HCT116 (cell line): ENCODE measurements at regions not wholly inside any gene's neighbourhood (a gene's known extent, or its start where the extent isn't known, plus 50 kb on each side); places are given as distances from the start of the nearest gene placed in this dataset.

ENCODE experiments used
- CTCF ChIP-seq, 3 experiments: fragments of 200-600 bp in 1 of 3; sonication (generic) in 1 of 3; IDR thresholded peaks in 2 of 3; conservative IDR thresholded peaks in 1 of 3; 2 replicates each; pipeline ENCODE4 v1.5.1; 2012 to 2017; ENCODE audit warnings: low read depth in 2 of 3, low read length in 2 of 3, antibody characterized with exemption in 1 of 3, borderline replicate concordance in 1 of 3, control low read depth in 1 of 3, mild to moderate bottlenecking in 1 of 3, mixed read lengths in 1 of 3, mixed run types in 1 of 3, moderate library complexity in 1 of 3; ENCODE audit not compliant: insufficient read depth in 1 of 3
- EZH2 ChIP-seq: fragments of 200-600 bp; sonication (generic); IDR thresholded peaks from 2 replicates; pipeline ENCODE4 v1.6.1; 2017; ENCODE audit warnings: antibody characterized with exemption, mixed run types
- POLR2A ChIP-seq: IDR thresholded peaks from 2 replicates; pipeline ENCODE4 v1.7.0; 2011; ENCODE audit warnings: borderline replicate concordance; ENCODE audit not compliant: insufficient read depth, insufficient read length; ENCODE audit errors: extremely low read depth
- POLR2AphosphoS5 ChIP-seq: IDR thresholded peaks from 2 replicates; pipeline ENCODE4 v1.6.1; 2011; ENCODE audit warnings: mild to moderate bottlenecking, low read depth, low read length, moderate library complexity

- no peak for TF ChIP-seq CTCF (IDR thresholded peaks at IDR 0.05 in 2 of 3, conservative IDR thresholded peaks at IDR 0.05 in 1 of 3; ENCODE audit: borderline replicate concordance in 1 of 3, insufficient read depth in 1 of 3, low read depth in 2 of 3, low read length in 2 of 3)
- TF ChIP-seq POLR2A = no peak
- TF ChIP-seq POLR2AphosphoS5 = no peak
- no peak for TF ChIP-seq EZH2
These were observed 160.9 kb downstream of the RTL9 start for GRCh38 chrX:110519501-110519900.
